K562 (cell line): ENCODE measurements at regions not wholly inside any gene's neighbourhood (a gene's known extent, or its start where the extent isn't known, plus 50 kb on each side); places are given as distances from the start of the nearest gene placed in this dataset.

Source experiments
- EP300 ChIP-seq: IDR thresholded peaks from 2 replicates; pipeline ENCODE4 v1.6.1; 2012; ENCODE audit warnings: low read length, improper control_type of control experiment
- KDM1A ChIP-seq, 2 experiments: fragments of 450-650 bp; IDR thresholded peaks; 2 replicates each; pipeline ENCODE4 v1.6.1; 2016; ENCODE audit warnings: mild to moderate bottlenecking in 2 of 2
- REST ChIP-seq, 2 experiments: fragments of 450-650 bp; formaldehyde crosslinking in 1 of 2; IDR thresholded peaks; 2 replicates each; pipeline versions ENCODE4 v1.4.0 to v1.6.1; 2014 to 2020; ENCODE audit warnings: mild to moderate bottlenecking in 2 of 2, borderline replicate concordance in 1 of 2, low read depth in 1 of 2
- SIN3A ChIP-seq, 2 experiments: fragments of 150-350 bp in 1 of 2; IDR thresholded peaks; 2 replicates each; pipeline ENCODE4 v1.6.1; 2011 to 2016; ENCODE audit warnings: borderline replicate concordance in 2 of 2, low read depth in 2 of 2, low read length in 2 of 2, mild to moderate bottlenecking in 2 of 2, moderate library complexity in 2 of 2; ENCODE audit not compliant: control insufficient read depth in 1 of 2
- TARDBP ChIP-seq: fragments of 450-650 bp; IDR thresholded peaks from 2 replicates; pipeline ENCODE4 v1.6.1; 2016
- XRCC4 ChIP-seq: IDR thresholded peaks from one replicate; pipeline ENCODE4 v1.6.1; 2011; ENCODE audit not compliant: insufficient read depth, insufficient read length; ENCODE audit errors: extremely low read depth
- ZFP36 ChIP-seq: fragments of 150-350 bp; IDR thresholded peaks from 2 replicates; pipeline ENCODE4 v1.6.1; 2018; ENCODE audit warnings: low read length, low read depth; ENCODE audit not compliant: partially characterized antibody

DNA sequence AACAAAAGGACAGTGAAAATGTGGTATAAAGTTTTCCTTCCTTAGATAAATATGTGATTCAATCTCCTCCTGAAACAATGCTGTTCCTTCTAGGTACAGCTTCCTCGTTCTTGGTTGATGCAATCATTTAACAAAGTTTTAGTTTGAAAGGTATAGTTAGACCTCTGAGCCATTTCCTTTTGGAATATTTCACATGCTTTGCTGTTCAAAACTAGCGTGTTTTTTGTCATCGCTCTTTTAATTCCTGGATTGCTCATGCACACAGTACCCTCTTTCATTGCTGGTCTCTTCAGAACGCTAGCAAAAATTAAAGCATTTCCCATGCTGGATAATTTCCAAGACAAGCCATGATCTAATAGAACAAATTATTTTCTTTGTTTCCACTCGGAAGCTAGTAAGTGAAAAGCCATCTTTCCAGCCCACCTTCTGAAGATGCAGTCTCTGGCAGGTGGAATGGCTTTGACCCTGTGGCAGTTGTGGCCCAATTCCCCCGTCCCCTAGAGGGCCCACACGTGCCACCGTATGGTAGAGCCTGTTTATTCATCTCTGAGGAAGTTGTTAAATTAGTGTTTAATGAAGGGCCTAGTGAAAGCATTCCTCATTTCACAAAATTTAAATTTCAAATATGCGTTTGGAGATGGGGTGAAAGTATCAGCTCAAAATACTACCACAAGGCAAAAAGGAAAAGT lies 1040.6 kb upstream of the SLC10A2 start:
- no peak for TF ChIP-seq SIN3A (IDR thresholded peaks at IDR 0.05; ENCODE audit: borderline replicate concordance in 2 of 2, control insufficient read depth in 1 of 2, low read depth in 2 of 2, low read length in 2 of 2)
- no peak for TF ChIP-seq XRCC4
- no peak for TF ChIP-seq ZFP36
- TF ChIP-seq REST (IDR thresholded peaks at IDR 0.05; ENCODE audit: borderline replicate concordance), result no peak
- TF ChIP-seq REST (CRISPR knock-in tag; IDR thresholded peaks at IDR 0.05; ENCODE audit: low read depth), result no peak
- TF ChIP-seq TARDBP, result no peak
- no peak for TF ChIP-seq KDM1A (IDR thresholded peaks at IDR 0.05)
- no peak for TF ChIP-seq EP300
